Activated CD4-positive, alpha-beta T cell treated with anti-CD3 and anti-CD28 coated beads, Interleukin-2, Interleukin-4, amounts not matched to agents 100 ng/mL and 50 ng/mL, durations not matched to agents 16 hours and 8 hours (primary cell): ENCODE measurements at regions not wholly inside any gene's neighbourhood (a gene's known extent, or its start where the extent isn't known, plus 50 kb on each side); places are given as distances from the start of the nearest gene placed in this dataset.
"Not testable (repeated sequence)": the region's sequence is repeated elsewhere in the genome, so short reads cannot be mapped to it uniquely, and the experiment has no call there.

Source experiments
- DNase-seq: peaks from one replicate; pipeline ENCODE4 v3.0.0-alpha.2; 2020; ENCODE audit warnings: low spot score

- no peak for DNase-seq
Observed at GRCh38 chr2:142757111-142757510, 120.4 kb upstream of the KYNU start.

DNA sequence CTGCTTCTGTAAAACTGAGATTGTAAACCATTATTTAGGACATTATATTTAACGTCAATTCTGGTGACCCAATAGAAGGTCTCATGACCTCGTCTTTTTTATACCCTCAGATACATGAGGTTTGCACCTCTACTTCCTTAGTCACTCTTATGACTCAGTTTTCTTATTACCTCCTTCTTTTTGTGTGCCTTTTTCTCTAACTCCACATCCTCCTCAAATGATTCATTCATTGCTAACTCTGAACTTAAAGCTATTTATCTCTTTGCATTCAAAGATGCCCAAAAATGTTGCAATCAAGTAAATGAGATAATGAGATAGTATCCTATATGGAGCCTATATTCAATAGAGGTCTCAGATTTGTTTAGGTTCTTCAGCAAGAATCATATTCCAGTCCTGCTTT is 121.0 kb upstream of the KYNU start:
- no peak for DNase-seq

GRCh38 chr2:142755191-142755590 is 122.3 kb upstream of the KYNU start:
- DNase-seq = no peak

- DNase-seq = no peak
Observed at GRCh38 chr2:142754182-142754581, 123.3 kb upstream of the KYNU start.

GRCh38 chr2:142750858-142751257 is 126.6 kb upstream of the KYNU start:
- no peak for DNase-seq

DNA sequence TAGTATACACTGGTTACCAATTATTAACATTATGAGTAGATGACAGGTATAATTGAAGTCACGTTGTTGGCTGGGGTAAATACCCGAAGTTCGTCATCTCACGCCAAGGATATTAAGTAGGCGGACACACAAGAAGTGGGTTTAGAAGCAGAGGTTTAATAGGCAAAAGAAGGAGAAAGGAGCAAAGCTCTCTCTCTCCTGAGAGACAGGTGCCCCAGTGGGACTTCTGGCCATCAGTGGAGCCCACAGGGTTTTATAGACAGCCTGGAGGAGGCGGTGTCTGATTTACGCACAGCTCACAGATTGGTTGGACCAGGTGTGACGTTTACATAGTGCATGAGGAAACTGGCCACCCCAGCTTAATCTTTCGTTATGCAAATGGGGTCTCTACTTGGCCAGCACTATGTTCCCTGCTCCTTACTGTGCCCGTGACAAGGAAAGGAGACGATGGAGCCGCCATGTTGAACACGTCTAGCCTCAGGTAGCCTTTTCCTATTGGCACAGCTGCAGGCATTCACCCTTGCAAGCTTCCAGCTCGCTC is 128.8 kb upstream of the KYNU start:
- no peak for DNase-seq

GRCh38 chr2:142745691-142746090 is 131.8 kb upstream of the KYNU start:
- no peak for DNase-seq

DNA sequence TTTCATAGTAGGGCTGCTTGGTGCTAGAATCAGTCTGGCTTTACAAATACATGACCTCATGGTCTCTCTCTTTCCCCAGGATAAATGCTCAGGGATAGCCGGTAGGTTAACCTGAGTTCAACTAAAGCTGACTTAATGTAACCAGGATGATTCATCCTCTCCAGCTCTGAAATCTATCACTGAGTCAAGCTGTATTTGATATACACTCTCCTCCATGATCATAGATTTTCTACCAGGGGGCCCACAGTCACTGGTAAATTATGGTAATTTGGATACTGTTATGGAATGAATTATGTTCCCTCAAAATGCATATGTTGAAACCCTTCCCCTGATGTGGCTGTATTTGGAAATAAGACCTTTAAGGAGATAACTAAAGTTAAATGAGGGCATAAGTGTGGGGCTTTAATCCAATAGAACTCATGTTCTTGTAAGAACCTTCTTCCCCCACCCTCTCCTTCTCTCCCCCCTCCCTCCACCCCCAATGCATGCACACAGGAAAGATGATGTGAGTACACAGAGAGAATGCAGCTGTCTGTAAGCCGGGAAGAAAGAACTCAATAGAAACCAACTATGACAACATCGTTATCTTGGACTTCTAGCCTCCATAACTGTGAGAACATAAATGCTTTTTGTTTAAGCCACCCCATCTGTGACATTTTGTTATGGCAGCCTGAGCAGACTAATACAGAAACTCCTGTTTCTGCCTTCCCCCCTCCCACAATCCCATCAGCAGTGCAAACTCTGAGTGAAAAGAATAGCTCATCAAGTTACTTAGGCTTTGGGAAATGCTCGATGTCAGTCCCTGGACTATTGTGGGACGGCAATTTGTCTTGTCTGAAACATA is 134.9 kb upstream of the KYNU start:
- DNase-seq = peak; percentile 23

DNA sequence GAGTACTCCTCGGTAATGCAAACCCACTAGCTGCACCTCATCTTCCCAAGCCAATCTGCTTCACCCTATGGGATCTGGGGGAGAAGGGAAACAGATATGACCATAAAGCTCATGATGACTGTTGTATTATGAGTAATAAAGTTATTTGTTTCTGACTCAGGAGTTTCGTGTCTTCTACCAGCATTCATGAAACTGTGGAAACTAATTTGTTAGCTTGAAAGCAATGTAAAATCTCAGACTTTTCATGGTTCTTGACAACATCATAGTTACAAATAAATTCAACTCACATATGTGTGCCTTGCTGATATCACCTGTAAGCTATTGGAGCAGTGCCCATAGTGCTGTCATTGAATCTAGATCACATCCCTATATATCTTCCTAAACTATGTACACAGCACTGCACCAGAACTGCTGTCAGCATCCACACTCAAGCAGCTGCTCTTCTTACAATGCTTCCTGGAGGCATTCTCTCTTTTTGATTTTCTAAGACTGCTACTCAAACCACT is 135.6 kb upstream of the KYNU start:
- DNase-seq = peak; percentile 33

DNA sequence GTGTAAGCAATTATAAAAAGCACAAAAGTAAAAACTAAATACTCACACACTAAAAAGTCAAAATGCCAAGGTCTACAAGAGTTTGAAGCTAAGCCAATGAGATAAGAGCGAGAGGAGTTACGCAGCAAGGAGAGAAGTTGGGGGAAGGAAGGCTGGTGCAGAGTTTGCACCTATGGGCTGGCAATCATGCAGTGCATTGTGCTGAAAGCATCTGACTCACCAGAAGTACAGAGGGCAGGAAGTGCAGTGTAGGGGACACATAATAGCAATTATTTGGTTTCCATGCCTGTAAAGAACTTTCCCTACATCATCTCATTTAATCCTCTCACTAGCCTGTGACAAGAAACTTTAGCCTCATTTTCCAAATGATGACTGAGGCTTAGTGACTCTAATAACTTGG is 142.7 kb upstream of the KYNU start:
- DNase-seq = no peak

GRCh38 chr2:142734231-142734630 is 143.2 kb upstream of the KYNU start:
- no peak for DNase-seq

GRCh38 chr2:142729814-142730213 is 147.7 kb upstream of the KYNU start:
- DNase-seq = not testable (repeated sequence)

DNA sequence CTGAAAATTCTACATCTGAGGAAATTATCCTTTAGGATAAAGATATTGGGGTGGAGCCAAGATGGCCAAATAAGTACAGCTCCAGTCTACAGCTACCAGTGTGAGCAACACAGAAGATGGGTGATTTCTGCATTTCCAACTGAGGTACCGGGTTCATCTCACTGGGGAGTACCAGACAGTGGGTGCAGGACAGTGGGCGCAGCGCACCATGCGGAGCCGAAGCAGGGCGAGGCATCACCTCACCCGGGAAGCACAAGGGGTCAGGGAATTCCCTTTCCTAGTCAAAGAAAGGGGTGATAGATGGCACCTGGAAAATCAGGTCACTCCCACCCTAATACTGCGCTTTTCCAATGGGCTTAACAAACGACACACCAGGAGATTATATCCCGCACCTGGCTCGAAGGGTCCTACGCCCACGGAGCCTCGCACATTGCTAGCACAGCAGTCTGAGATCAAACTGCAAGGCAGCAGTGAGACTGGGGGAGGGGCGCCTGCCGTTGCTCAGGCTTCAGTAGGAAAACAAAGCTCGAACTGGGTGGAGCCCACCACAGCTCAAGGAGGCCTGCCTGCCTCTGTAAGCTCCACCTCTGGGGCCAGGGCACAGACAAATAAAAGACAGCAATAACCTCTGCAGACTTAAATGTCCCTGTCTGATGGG is 149.5 kb upstream of the KYNU start:
- not testable (repeated sequence) for DNase-seq

DNA sequence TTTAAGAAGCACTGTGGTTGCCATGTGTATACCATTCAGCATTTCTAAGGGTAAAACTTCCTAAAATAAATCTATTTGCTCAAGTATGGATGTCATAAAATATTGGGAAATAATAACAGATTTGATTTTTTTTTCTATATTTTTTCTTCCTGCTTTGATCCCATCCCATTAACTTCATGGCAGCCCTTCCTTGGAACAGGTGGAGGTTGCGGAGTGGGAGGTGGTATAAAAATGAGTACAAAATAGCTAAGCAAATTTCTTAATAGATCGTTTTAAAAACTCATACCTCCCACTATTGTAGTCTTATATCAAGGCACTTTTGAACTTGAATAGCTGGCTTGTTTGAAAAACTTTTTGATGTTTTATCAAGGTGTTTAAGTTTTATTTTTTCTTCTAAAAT is 152.1 kb upstream of the KYNU start:
- DNase-seq = no peak

DNA sequence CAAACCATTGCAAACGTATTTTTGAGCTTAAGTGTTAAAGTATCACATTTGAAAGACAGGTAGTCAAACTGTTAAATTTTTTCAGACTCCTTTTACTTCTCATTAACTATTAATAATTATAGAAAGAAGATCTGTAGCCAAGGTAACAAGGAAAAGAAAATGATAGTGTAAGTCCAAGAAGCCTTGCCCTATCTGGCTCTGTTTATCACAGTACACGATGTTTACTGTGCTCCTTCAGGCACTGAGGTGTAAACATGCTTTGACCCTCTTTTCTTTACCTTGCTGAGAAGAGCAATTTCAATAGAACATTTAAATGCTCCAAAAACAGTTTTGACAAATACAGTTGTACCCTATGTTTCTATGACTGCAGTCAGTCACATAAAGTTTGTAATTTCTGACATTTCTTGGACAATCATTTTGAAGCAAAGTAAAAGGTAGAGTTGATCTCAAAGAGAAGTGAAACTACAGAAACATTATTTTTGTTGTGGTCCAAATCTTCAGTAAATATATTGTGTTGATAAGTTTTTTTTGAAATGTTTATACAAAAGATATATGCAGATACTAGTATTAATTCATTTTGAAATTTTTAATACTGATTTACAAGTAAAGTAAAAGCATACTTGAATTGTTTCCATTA is 152.6 kb upstream of the KYNU start:
- DNase-seq = no peak

DNA sequence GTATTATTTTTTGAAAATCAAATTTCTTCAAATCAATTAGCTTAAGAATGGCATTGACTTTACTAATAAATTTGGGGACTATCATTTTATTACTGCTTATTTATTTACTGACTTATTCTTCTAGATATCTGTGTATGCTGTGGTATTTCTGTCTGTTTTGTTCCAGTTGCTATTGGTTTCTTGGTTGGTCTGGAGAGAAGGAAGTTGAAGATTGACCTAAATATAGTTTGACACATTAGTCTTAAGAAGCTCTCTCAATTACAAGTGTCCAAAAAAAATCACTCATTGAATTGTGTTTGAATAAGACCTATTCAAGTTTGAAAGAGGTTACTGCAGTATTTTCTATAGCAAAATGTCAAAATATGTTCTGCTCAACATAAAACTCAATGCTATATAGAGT is 153.3 kb upstream of the KYNU start:
- DNase-seq = no peak

GRCh38 chr2:142723236-142723635 is 154.2 kb upstream of the KYNU start:
- DNase-seq = no peak

DNA sequence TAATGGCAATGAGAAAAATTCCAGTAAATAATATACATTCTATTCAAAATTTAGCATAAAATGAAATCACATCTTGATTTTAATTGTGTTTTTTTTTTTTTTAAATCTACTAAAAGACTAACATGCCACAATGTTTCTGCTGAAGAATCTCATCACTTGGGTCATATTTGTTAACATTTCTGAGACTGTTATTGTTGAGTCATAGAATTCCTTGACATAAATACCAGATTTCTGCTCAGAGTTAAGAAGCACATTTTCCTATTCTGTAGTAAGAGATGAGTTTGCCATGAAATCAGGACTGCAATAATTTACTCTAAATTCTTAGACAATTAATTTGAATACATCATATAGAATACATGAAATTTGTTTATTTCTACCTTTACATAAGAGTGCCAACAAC is 154.9 kb upstream of the KYNU start:
- DNase-seq = no peak

GRCh38 chr2:142722086-142722485 is 155.4 kb upstream of the KYNU start:
- DNase-seq = no peak

DNA sequence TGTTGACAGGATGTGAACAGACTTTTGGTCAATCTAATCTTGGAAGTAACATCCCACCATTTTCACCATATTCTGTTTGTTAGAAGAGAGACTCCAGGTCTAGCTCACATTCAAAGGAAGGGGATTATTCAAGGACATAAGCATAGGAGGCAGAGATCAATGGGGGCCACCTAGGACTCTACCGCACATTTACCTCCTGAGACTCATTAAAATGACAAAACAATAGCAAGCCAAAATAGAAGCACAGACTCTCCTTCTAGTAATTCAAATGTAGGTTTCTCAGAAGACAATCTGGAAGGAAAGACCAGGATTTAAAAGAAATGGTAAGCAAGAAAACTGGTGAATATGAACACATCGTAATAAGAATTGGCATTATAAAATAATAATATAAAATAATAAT is 156.4 kb upstream of the KYNU start:
- no peak for DNase-seq

- DNase-seq = no peak
Observed at GRCh38 chr2:142718576-142719155, 158.8 kb upstream of the KYNU start.
